HEK293 (cell line): ENCODE measurements at regions not wholly inside any gene's neighbourhood (a gene's known extent, or its start where the extent isn't known, plus 50 kb on each side); places are given as distances from the start of the nearest gene placed in this dataset.

Experiments used
- CTCF ChIA-PET: fragments of 350-600 bp; formaldehyde crosslinking; extraction: SDS; loops from one replicate; lab custom pipeline; 2021; ENCODE audit warnings: antibody characterized with exemption; lab: Yijun Ruan, JAX
- POLR2A ChIA-PET: fragments of 300-600 bp; formaldehyde crosslinking; extraction: SDS; loops from one replicate; lab custom pipeline; 2020; ENCODE audit warnings: antibody characterized with exemption, inconsistent platforms; lab: Yijun Ruan, JAX
- H3K27ac ChIP-seq: fragments of 200-500 bp; sonication (Bioruptor generic); 2 replicates; pipeline ENCODE4 v1.5.1; 2014; ENCODE audit warnings: low read depth, low read length, control low read depth, inconsistent platforms; ENCODE audit errors: extremely low read depth
- H3K36me3 ChIP-seq, 2 experiments: fragments of 200-500 bp in 1 of 2; sonication (Bioruptor generic) in 1 of 2; 1 replicate in 1 of 2; 2 replicates in 1 of 2; pipeline ENCODE4 v1.5.1; 2014 to 2017; ENCODE audit warnings: inconsistent platforms in 2 of 2, low read length in 2 of 2; ENCODE audit not compliant: control insufficient read depth in 2 of 2, insufficient read depth in 1 of 2
- H3K4me1 ChIP-seq: fragments of 200-500 bp; sonication (Bioruptor generic); 2 replicates; pipeline ENCODE4 v1.5.1; 2014; ENCODE audit warnings: mild to moderate bottlenecking, low read length, inconsistent platforms; ENCODE audit not compliant: control insufficient read depth, insufficient read depth
- H3K4me3 ChIP-seq: 2 replicates; pipeline ENCODE4 v1.5.1; 2011; ENCODE audit warnings: low read depth, mild to moderate bottlenecking, control low read depth, low read length, moderate library complexity
- H3K9me3 ChIP-seq: fragments of 200-500 bp; sonication (Bioruptor generic); 2 replicates; pipeline ENCODE4 v1.5.1; 2014; ENCODE audit warnings: low read depth, low read length, inconsistent platforms; ENCODE audit not compliant: control insufficient read depth, insufficient read depth
- ATF2 ChIP-seq: fragments of 450-650 bp; formaldehyde crosslinking; IDR thresholded peaks from 2 replicates; pipeline ENCODE4 v1.5.1; 2016; ENCODE audit warnings: missing biosample characterization, missing genetic modification characterization, low read depth
- EGR2 ChIP-seq: fragments of 450-650 bp; formaldehyde crosslinking; IDR thresholded peaks from 2 replicates; pipeline ENCODE4 v1.5.1; 2016; ENCODE audit warnings: low read depth, missing biosample characterization, missing genetic modification characterization
- HOXC10 ChIP-seq: sonication (generic); formaldehyde crosslinking; IDR thresholded peaks from 2 replicates; pipeline ENCODE4 v1.8.1; 2023; ENCODE audit warnings: mild to moderate bottlenecking, missing genetic modification reagents
- KLF7 ChIP-seq: fragments of 450-650 bp; formaldehyde crosslinking; IDR thresholded peaks from 2 replicates; pipeline ENCODE4 v1.5.1; 2016; ENCODE audit warnings: missing biosample characterization, missing genetic modification characterization, borderline replicate concordance
- MZF1 ChIP-seq: fragments of 450-650 bp; formaldehyde crosslinking; IDR thresholded peaks from 2 replicates; pipeline ENCODE4 v1.5.1; 2017; ENCODE audit warnings: missing biosample characterization, missing genetic modification characterization, borderline replicate concordance
- SALL2 ChIP-seq: fragments of 450-650 bp; formaldehyde crosslinking; IDR thresholded peaks from 2 replicates; pipeline ENCODE4 v1.5.0; 2017; ENCODE audit warnings: missing biosample characterization, mild to moderate bottlenecking, missing genetic modification characterization, borderline replicate concordance
- SCRT2 ChIP-seq: fragments of 450-650 bp; formaldehyde crosslinking; IDR thresholded peaks from 2 replicates; pipeline ENCODE4 v1.5.1; 2016; ENCODE audit warnings: missing biosample characterization, missing genetic modification characterization
- SETDB1 ChIP-seq: IDR thresholded peaks from one replicate; pipeline ENCODE4 v1.6.1; 2017; ENCODE audit warnings: mild to moderate bottlenecking, low read length, moderate library complexity, mixed read lengths; ENCODE audit not compliant: insufficient read length
- SP2 ChIP-seq: fragments of 450-650 bp; formaldehyde crosslinking; IDR thresholded peaks from 2 replicates; pipeline ENCODE4 v1.5.1; 2016; ENCODE audit warnings: missing biosample characterization, missing genetic modification characterization
- ZFP3 ChIP-seq: fragments of 450-650 bp; formaldehyde crosslinking; IDR thresholded peaks from 2 replicates; pipeline ENCODE4 v1.5.1; 2016; ENCODE audit warnings: low read depth, missing biosample characterization, missing genetic modification characterization
- ZFP37 ChIP-seq: fragments of 450-650 bp; formaldehyde crosslinking; IDR thresholded peaks from 2 replicates; pipeline ENCODE4 v1.5.1; 2016; ENCODE audit warnings: missing biosample characterization, missing genetic modification characterization
- ZNF148 ChIP-seq: fragments of 450-650 bp; formaldehyde crosslinking; IDR thresholded peaks from 2 replicates; pipeline ENCODE4 v1.5.0; 2017; ENCODE audit warnings: missing biosample characterization, missing genetic modification characterization, borderline replicate concordance
- ZNF223 ChIP-seq: fragments of 450-650 bp; formaldehyde crosslinking; IDR thresholded peaks from 2 replicates; pipeline ENCODE4 v1.5.1; 2016; ENCODE audit warnings: missing biosample characterization, missing genetic modification characterization
- ZNF24 ChIP-seq: fragments of 450-650 bp; formaldehyde crosslinking; IDR thresholded peaks from 2 replicates; pipeline ENCODE4 v1.5.1; 2016; ENCODE audit warnings: missing biosample characterization, missing genetic modification characterization
- ZNF292 ChIP-seq: fragments of 450-650 bp; formaldehyde crosslinking; IDR thresholded peaks from 2 replicates; pipeline ENCODE4 v1.5.1; 2016; ENCODE audit warnings: low read depth, missing biosample characterization, missing genetic modification characterization, borderline replicate concordance
- ZNF341 ChIP-seq: fragments of 450-650 bp; formaldehyde crosslinking; IDR thresholded peaks from 2 replicates; pipeline ENCODE4; 2016; ENCODE audit warnings: low read depth, missing biosample characterization, missing genetic modification characterization
- ZNF416 ChIP-seq: fragments of 450-650 bp; formaldehyde crosslinking; IDR thresholded peaks from 2 replicates; pipeline ENCODE4 v1.5.1; 2016; ENCODE audit warnings: missing biosample characterization, missing genetic modification characterization
- ZNF423 ChIP-seq: fragments of 450-650 bp; formaldehyde crosslinking; IDR thresholded peaks from 2 replicates; pipeline ENCODE4 v1.5.1; 2016; ENCODE audit warnings: missing biosample characterization, missing genetic modification characterization
- ZNF473 ChIP-seq: fragments of 450-650 bp; formaldehyde crosslinking; IDR thresholded peaks from 2 replicates; pipeline ENCODE4 v1.5.1; 2017; ENCODE audit warnings: missing biosample characterization, missing genetic modification characterization
- ZNF747 ChIP-seq: fragments of 450-650 bp; formaldehyde crosslinking; IDR thresholded peaks from 2 replicates; pipeline ENCODE4 v1.5.1; 2016; ENCODE audit warnings: missing biosample characterization, missing genetic modification characterization
- ZNF776 ChIP-seq: fragments of 450-650 bp; formaldehyde crosslinking; IDR thresholded peaks from 2 replicates; pipeline ENCODE4 v1.5.0; 2017; ENCODE audit warnings: missing biosample characterization, missing genetic modification characterization, borderline replicate concordance
- TF ChIP-seq, protein P1 (sequence below): fragments of 450-650 bp; formaldehyde crosslinking; IDR thresholded peaks from 2 replicates; pipeline ENCODE4 v1.5.1; 2016; ENCODE audit warnings: missing biosample characterization, missing genetic modification characterization

DNA sequence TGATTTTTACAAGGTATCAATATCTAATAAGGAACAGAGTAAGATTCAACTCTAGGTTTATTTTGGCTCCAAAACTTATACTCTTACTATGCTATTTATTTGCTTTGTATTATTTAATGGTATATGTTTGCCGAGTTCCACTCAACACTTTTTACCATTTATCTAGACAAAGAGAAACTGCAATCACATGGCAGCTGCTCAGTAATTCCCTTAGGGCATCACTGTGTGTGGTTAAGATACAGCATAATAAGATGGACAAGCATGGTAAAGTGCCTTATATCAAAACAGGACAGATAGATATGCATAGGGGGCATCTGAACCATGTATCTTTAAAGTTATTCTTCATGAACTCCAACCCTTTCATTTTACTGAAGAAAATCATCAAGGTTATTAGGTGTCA lies 483.0 kb upstream of the ID4 start (continued):
- TF ChIP-seq ZNF292 (tag by site-specific recombination): no peak
- TF ChIP-seq, protein P1, sequence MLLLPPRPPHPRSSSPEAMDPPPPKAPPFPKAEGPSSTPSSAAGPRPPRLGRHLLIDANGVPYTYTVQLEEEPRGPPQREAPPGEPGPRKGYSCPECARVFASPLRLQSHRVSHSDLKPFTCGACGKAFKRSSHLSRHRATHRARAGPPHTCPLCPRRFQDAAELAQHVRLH (tag by site-specific recombination): no peak
- no peak for TF ChIP-seq ZFP37
- TF ChIP-seq SP2: no peak
- no peak for TF ChIP-seq ZNF341 (tag by site-specific recombination)

GRCh38 chr6:19356692-19357091 lies 480.5 kb upstream of the ID4 start:
- Histone ChIP-seq H3K27ac (no peak overlapping the region), H3K36me3 (no peaks in the 10 kb centered on the region), H3K9me3 (no peaks in the 10 kb centered on the region; the same call in 1 of the 2 replicates), H3K4me3 (no peak overlapping the region), H3K4me1 (no peaks in the 10 kb centered on the region; the same call in 1 of the 2 replicates)
- POLR2A ChIA-PET: no interaction called here
- CTCF ChIA-PET: interaction anchor here (0.6 to 1.6 kb wide), 3 partner anchors 12 to 699 kb away, joined by 3 to 4 read pairs (median 3); no protein-coding TSS in a partner anchor
- TF ChIP-seq ZNF423 (no peak), ATF2 (tag by site-specific recombination) (peak; percentile 48), ZNF747 (tag by site-specific recombination) (no peak), SCRT2 (tag by site-specific recombination) (0 out of 2 replicates have a peak, but pooled peaks have one; percentile 16), ZNF416 (no peak), MZF1 (tag by site-specific recombination) (no peak), HOXC10 (CRISPR knock-in tag) (no peak), KLF7 (tag by site-specific recombination) (no peak), ZNF776 (tag by site-specific recombination) (no peak)

DNA sequence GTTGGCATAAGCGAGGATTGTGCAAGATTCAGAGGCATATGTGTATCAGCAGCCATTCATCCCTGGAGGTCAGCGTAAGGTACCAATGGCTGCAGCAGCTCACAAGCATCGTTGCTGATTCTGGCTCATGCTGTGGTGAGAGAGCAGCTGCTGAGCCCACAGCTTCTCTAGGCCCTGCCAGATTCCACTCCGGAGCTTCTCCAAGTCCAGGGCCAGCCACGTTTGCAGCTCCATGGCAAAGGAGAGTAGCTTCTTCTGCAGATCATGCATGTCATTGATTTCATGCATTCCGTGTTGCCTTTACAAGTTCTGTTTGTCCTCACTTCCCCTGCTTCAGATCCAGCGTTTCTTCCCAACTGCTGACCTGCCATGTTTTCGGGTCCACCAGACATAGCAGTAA lies 474.8 kb upstream of the ID4 start:
- CTCF ChIA-PET: no interaction called here
- Histone ChIP-seq H3K36me3 (no peaks in the 10 kb centered on the region), H3K9me3 (no peaks in the 10 kb centered on the region)
- TF ChIP-seq ZNF223 (tag by site-specific recombination) (no peak), ZNF148 (tag by site-specific recombination) (no peak), EGR2 (no peak), ZNF473 (tag by site-specific recombination) (no peak), ZNF24 (no peak), SALL2 (tag by site-specific recombination) (no peak), SETDB1 (no peak), KLF7 (tag by site-specific recombination) (no peak), ZFP3 (tag by site-specific recombination) (no peak)
- TF ChIP-seq, all 188 proteins: peak for 0
- Histone ChIP-seq H3K4me3 (no peak overlapping the region), H3K27ac (no peak overlapping the region), H3K4me1 (no peaks in the 10 kb centered on the region)
- POLR2A ChIA-PET: no interaction called here
